Ishikawa (cell line): ENCODE measurements at regions not wholly inside any gene's neighbourhood (a gene's known extent, or its start where the extent isn't known, plus 50 kb on each side); places are given as distances from the start of the nearest gene placed in this dataset.

Source experiments
- CEBPB ChIP-seq: IDR thresholded peaks from 2 replicates; pipeline ENCODE4 v1.6.1; 2012
- CREB1 ChIP-seq: IDR thresholded peaks from 2 replicates; pipeline ENCODE4 v1.6.1; 2012; ENCODE audit warnings: low read depth
- EGR1 ChIP-seq: IDR thresholded peaks from 2 replicates; pipeline ENCODE4 v1.6.1; 2012
- EP300 ChIP-seq: IDR thresholded peaks from 2 replicates; pipeline ENCODE4 v1.6.1; 2012; ENCODE audit warnings: borderline replicate concordance
- FOXM1 ChIP-seq: IDR thresholded peaks from 2 replicates; pipeline ENCODE4 v1.6.1; 2012; ENCODE audit warnings: low read depth, borderline replicate concordance
- MAX ChIP-seq: IDR thresholded peaks from 2 replicates; pipeline ENCODE4 v1.6.1; 2012
- NFIC ChIP-seq: IDR thresholded peaks from 2 replicates; pipeline ENCODE4 v1.6.1; 2012
- RAD21 ChIP-seq: IDR thresholded peaks from 2 replicates; pipeline ENCODE4 v1.6.1; 2012; ENCODE audit warnings: low read depth
- REST ChIP-seq: IDR thresholded peaks from 2 replicates; pipeline ENCODE4 v1.6.1; 2012; ENCODE audit warnings: low read depth, mild to moderate bottlenecking
- TAF1 ChIP-seq: IDR thresholded peaks from 2 replicates; pipeline ENCODE4 v1.6.1; 2012; ENCODE audit warnings: low read depth, mild to moderate bottlenecking
- TCF12 ChIP-seq: IDR thresholded peaks from 2 replicates; pipeline ENCODE4 v1.6.1; 2012; ENCODE audit warnings: low read depth
- TEAD4 ChIP-seq: IDR thresholded peaks from 2 replicates; pipeline ENCODE4 v1.6.1; 2012
- USF1 ChIP-seq: IDR thresholded peaks from 2 replicates; pipeline ENCODE4 v1.6.1; 2012
- YY1 ChIP-seq: IDR thresholded peaks from 2 replicates; pipeline ENCODE4 v1.6.1; 2012; ENCODE audit warnings: low read depth
- ZBTB7A ChIP-seq: IDR thresholded peaks from 2 replicates; pipeline ENCODE4 v1.6.1; 2012; ENCODE audit warnings: low read depth

- TF ChIP-seq FOXM1, result no peak
Observed at GRCh38 chr1:30462166-30462565, 261.2 kb downstream of the MATN1 start.

GRCh38 chr1:30461640-30462039 lies 261.7 kb downstream of the MATN1 start:
- TF ChIP-seq CREB1 (no peak), EGR1 (no peak), REST (no peak), TEAD4 (no peak), TAF1 (no peak), EP300 (no peak), TCF12 (no peak), RAD21 (no peak), ZBTB7A (no peak), MAX (no peak), CEBPB (no peak), YY1 (no peak), USF1 (no peak), NFIC (no peak), FOXM1 (no peak)

GRCh38 chr1:30460661-30461060 lies 262.7 kb downstream of the MATN1 start:
- TF ChIP-seq EGR1 (no peak), FOXM1 (no peak), TEAD4 (no peak), CREB1 (no peak), EP300 (no peak), MAX (no peak), USF1 (no peak), RAD21 (no peak), TAF1 (no peak), NFIC (no peak), REST (no peak), YY1 (no peak)

- 0 out of 2 replicates have a peak, but pooled peaks have one; percentile 12 for TF ChIP-seq USF1
- TF ChIP-seq MAX, result no peak
- TF ChIP-seq ZBTB7A, result no peak
- TF ChIP-seq FOXM1, result no peak
Observed at GRCh38 chr1:30452925-30453324, 270.5 kb downstream of the MATN1 start.

- no peak for TF ChIP-seq TAF1
- TF ChIP-seq FOXM1, result no peak
- no peak for TF ChIP-seq YY1
- TF ChIP-seq REST, result no peak
- TF ChIP-seq NFIC, result no peak
- TF ChIP-seq RAD21, result no peak
- TF ChIP-seq TCF12, result no peak
- TF ChIP-seq EGR1, result no peak
- TF ChIP-seq EP300, result no peak
- TF ChIP-seq CEBPB, result no peak
Observed at GRCh38 chr1:30452170-30452569, 271.2 kb downstream of the MATN1 start.
